HG02870 (cell line): ENCODE measurements at regions not wholly inside any gene's neighbourhood (a gene's known extent, or its start where the extent isn't known, plus 50 kb on each side); places are given as distances from the start of the nearest gene placed in this dataset.
"Not testable (repeated sequence)": the region's sequence is repeated elsewhere in the genome, so short reads cannot be mapped to it uniquely, and the experiment has no call there.

Source experiments
- ATAC-seq: cut with Tn5 transposase; IDR thresholded peaks from one replicate; pipeline ENCODE4 v1.9.1; 2021; ENCODE audit warnings: mild to moderate bottlenecking, moderate library complexity; ENCODE audit not compliant: unreplicated experiment

- ATAC-seq, result no peak
Measured at GRCh38 chr12:116426391-116427136, 132.6 kb upstream of the MAP1LC3B2 start.

GRCh38 chr12:116427200-116427930 lies 131.8 kb upstream of the MAP1LC3B2 start:
- no peak for ATAC-seq

GRCh38 chr12:116429826-116430360 lies 129.3 kb upstream of the MAP1LC3B2 start:
- no peak for ATAC-seq

- no peak for ATAC-seq
Measured at GRCh38 chr12:116430911-116431565, 128.1 kb upstream of the MAP1LC3B2 start.

- no peak for ATAC-seq
Measured at GRCh38 chr12:116431677-116432300, 127.4 kb upstream of the MAP1LC3B2 start.

GRCh38 chr12:116432314-116432750 lies 126.8 kb upstream of the MAP1LC3B2 start:
- ATAC-seq, result no peak

- ATAC-seq, result no peak
Measured at GRCh38 chr12:116433249-116433648, 125.9 kb upstream of the MAP1LC3B2 start.

GRCh38 chr12:116434155-116435011 lies 124.8 kb upstream of the MAP1LC3B2 start:
- ATAC-seq, result no peak

GRCh38 chr12:116435984-116436383 lies 123.2 kb upstream of the MAP1LC3B2 start:
- no peak for ATAC-seq

GRCh38 chr12:116436561-116437249 lies 122.5 kb upstream of the MAP1LC3B2 start:
- no peak for ATAC-seq

- no peak for ATAC-seq
Measured at GRCh38 chr12:116441292-116441691, 117.9 kb upstream of the MAP1LC3B2 start.

- no peak for ATAC-seq
Measured at GRCh38 chr12:116442304-116442703, 116.9 kb upstream of the MAP1LC3B2 start.

GRCh38 chr12:116442946-116443345 lies 116.2 kb upstream of the MAP1LC3B2 start:
- no peak for ATAC-seq

GRCh38 chr12:116443821-116444589 lies 115.2 kb upstream of the MAP1LC3B2 start:
- no peak for ATAC-seq

GRCh38 chr12:116444590-116444943 lies 114.6 kb upstream of the MAP1LC3B2 start:
- no peak for ATAC-seq

- ATAC-seq, result no peak
Measured at GRCh38 chr12:116448165-116448739, 110.9 kb upstream of the MAP1LC3B2 start.

- no peak for ATAC-seq
Measured at GRCh38 chr12:116450406-116450910, 108.7 kb upstream of the MAP1LC3B2 start.

GRCh38 chr12:116452975-116453374 lies 106.2 kb upstream of the MAP1LC3B2 start:
- not testable (repeated sequence) for ATAC-seq
